Urinary bladder (tissue), 3 donors: ENCODE measurements at regions not wholly inside any gene's neighbourhood (a gene's known extent, or its start where the extent isn't known, plus 50 kb on each side); places are given as distances from the start of the nearest gene placed in this dataset.

Experiments
- DNase-seq: peaks from one replicate; pipeline ENCODE4 v3.0.0-alpha.2; 2015; ENCODE audit errors: extremely low spot score
- H3K27ac ChIP-seq: one replicate; pipeline ENCODE4 v1.5.1; 2013; ENCODE audit warnings: low read depth, mild to moderate bottlenecking, moderate library complexity
- H3K36me3 ChIP-seq: one replicate; pipeline ENCODE4 v1.6.1; 2013; ENCODE audit warnings: mild to moderate bottlenecking, moderate library complexity; ENCODE audit not compliant: insufficient read depth
- H3K4me1 ChIP-seq: one replicate; pipeline ENCODE4 v1.6.1; 2013; ENCODE audit warnings: mild to moderate bottlenecking, moderate library complexity; ENCODE audit not compliant: insufficient read depth
- H3K4me3 ChIP-seq: one replicate; pipeline ENCODE4 v1.5.1; 2013; ENCODE audit warnings: low read depth, low read length
- WGBS: extraction: QIAGEN DNeasy Blood & Tissue Kit; methylation state at CpG from one replicate; pipeline ENCODE4 v1.1.7; 2013; 5-methylcytosine and 5-hydroxymethylcytosine counted together
- donor health status: healthy with polysubstance abuse.
- donor health status: healthy.

GRCh38 chr6:120112980-120113379, 763.4 kb upstream of the MAN1A1 start:
- Histone ChIP-seq H3K4me1 (no peaks in the 10 kb centered on the region), H3K4me3 (no peak overlapping the region), H3K36me3 (no peaks in the 10 kb centered on the region), H3K27ac (no peak overlapping the region)
- DNase-seq = no peak

- Histone ChIP-seq H3K4me1 (no peaks in the 10 kb centered on the region), H3K36me3 (no peaks in the 10 kb centered on the region), H3K4me3 (no peak overlapping the region), H3K27ac (no peak overlapping the region)
- DNase-seq = no peak
- 87% methylated on average over 4 of the region's 4 CpGs for WGBS
Observed at GRCh38 chr6:120111001-120111400, 761.4 kb upstream of the MAN1A1 start.

- DNase-seq = no peak
- WGBS = 95% methylated on average over 1 of the region's 1 CpG
- Histone ChIP-seq H3K4me3 (no peak overlapping the region), H3K4me1 (no peaks in the 10 kb centered on the region), H3K27ac (no peak overlapping the region), H3K36me3 (no peaks in the 10 kb centered on the region)
Observed at GRCh38 chr6:120108061-120108795, 758.7 kb upstream of the MAN1A1 start.

GRCh38 chr6:120103618-120104017, 754.1 kb upstream of the MAN1A1 start:
- Histone ChIP-seq H3K4me1 (no peaks in the 10 kb centered on the region), H3K36me3 (no peaks in the 10 kb centered on the region), H3K27ac (no peak overlapping the region), H3K4me3 (no peak overlapping the region)
- DNase-seq = no peak

- Histone ChIP-seq H3K27ac (no peak overlapping the region), H3K4me3 (no peak overlapping the region), H3K36me3 (no peaks in the 10 kb centered on the region), H3K4me1 (no peaks in the 10 kb centered on the region)
- no peak for DNase-seq
- WGBS = 52% methylated on average over 2 of the region's 2 CpGs
Observed at GRCh38 chr6:120096696-120097260, 747.2 kb upstream of the MAN1A1 start.

- H3K36me3 ChIP-seq = no peaks in the 10 kb centered on the region
Observed at GRCh38 chr6:120083186-120083585, 733.6 kb upstream of the MAN1A1 start.

GRCh38 chr6:120077489-120077888, 727.9 kb upstream of the MAN1A1 start:
- DNase-seq = no peak
- 61% methylated on average over 2 of the region's 2 CpGs for WGBS
- Histone ChIP-seq H3K4me1 (no peaks in the 10 kb centered on the region), H3K4me3 (no peak overlapping the region), H3K27ac (no peak overlapping the region), H3K36me3 (no peaks in the 10 kb centered on the region)

More at GRCh38 chr6:120083186-120083585, 733.6 kb upstream of the MAN1A1 start:
- WGBS = 83% methylated on average over 5 of the region's 5 CpGs
- no peak for DNase-seq
- Histone ChIP-seq H3K4me1 (no peaks in the 10 kb centered on the region), H3K4me3 (no peak overlapping the region), H3K27ac (no peak overlapping the region)

- Histone ChIP-seq H3K4me3 (no peak overlapping the region), H3K36me3 (no peaks in the 10 kb centered on the region), H3K4me1 (no peaks in the 10 kb centered on the region), H3K27ac (no peak overlapping the region)
- WGBS = 28% methylated on average over 1 of the region's 1 CpG
- DNase-seq = no peak
Observed at GRCh38 chr6:120058410-120058809, 708.8 kb upstream of the MAN1A1 start.

GRCh38 chr6:120056085-120056484, 706.5 kb upstream of the MAN1A1 start:
- DNase-seq = no peak
- no peaks in the 10 kb centered on the region for H3K4me1 ChIP-seq
- H3K27ac ChIP-seq = no peak overlapping the region
- H3K36me3 ChIP-seq = no peaks in the 10 kb centered on the region
- WGBS = 60% methylated on average over 7 of the region's 7 CpGs
- no peak overlapping the region for H3K4me3 ChIP-seq

GRCh38 chr6:120055071-120055470, 705.5 kb upstream of the MAN1A1 start:
- Histone ChIP-seq H3K27ac (no peak overlapping the region), H3K4me1 (no peaks in the 10 kb centered on the region), H3K4me3 (no peak overlapping the region), H3K36me3 (no peaks in the 10 kb centered on the region)
- 70% methylated on average over 4 of the region's 4 CpGs for WGBS
- DNase-seq = no peak

- WGBS = 70% methylated on average over 2 of the region's 2 CpGs
- Histone ChIP-seq H3K27ac (no peak overlapping the region), H3K4me3 (no peak overlapping the region), H3K36me3 (no peaks in the 10 kb centered on the region), H3K4me1 (no peaks in the 10 kb centered on the region)
- no peak for DNase-seq
Observed at GRCh38 chr6:120039664-120040063, 690.1 kb upstream of the MAN1A1 start.

GRCh38 chr6:120031837-120032236, 682.3 kb upstream of the MAN1A1 start:
- no peaks in the 10 kb centered on the region for H3K4me1 ChIP-seq
- no peak for DNase-seq
- no peak overlapping the region for H3K27ac ChIP-seq
- H3K4me3 ChIP-seq = no peak overlapping the region
- 95% methylated on average over 2 of the region's 2 CpGs for WGBS
- H3K36me3 ChIP-seq = no peaks in the 10 kb centered on the region

GRCh38 chr6:120026791-120027190, 677.2 kb upstream of the MAN1A1 start:
- no peaks in the 10 kb centered on the region for H3K36me3 ChIP-seq
- no peak for DNase-seq
- no peak overlapping the region for H3K4me3 ChIP-seq
- H3K4me1 ChIP-seq = no peaks in the 10 kb centered on the region
- H3K27ac ChIP-seq = no peak overlapping the region
- WGBS = 80% methylated on average over 1 of the region's 1 CpG

- Histone ChIP-seq H3K4me3 (no peak overlapping the region), H3K36me3 (no peaks in the 10 kb centered on the region), H3K4me1 (no peaks in the 10 kb centered on the region), H3K27ac (no peak overlapping the region)
- DNase-seq = no peak
- 97% methylated on average over 3 of the region's 3 CpGs for WGBS
Observed at GRCh38 chr6:120010075-120010474, 660.5 kb upstream of the MAN1A1 start.
